GM06990 (cell line): ENCODE measurements at regions not wholly inside any gene's neighbourhood (a gene's known extent, or its start where the extent isn't known, plus 50 kb on each side); places are given as distances from the start of the nearest gene placed in this dataset.

Source experiments
- DNase-seq: peaks from one replicate; pipeline ENCODE4 v3.0.0-alpha.2; 2011; ENCODE audit not compliant: insufficient read length; ENCODE audit errors: extremely low read depth
- H3K27me3 ChIP-seq: replicated peaks from 2 replicates; pipeline ENCODE4 v1.6.0; 2011; ENCODE audit warnings: low read length; ENCODE audit not compliant: control insufficient read depth, insufficient read depth
- H3K36me3 ChIP-seq: 2 replicates; pipeline ENCODE4 v1.5.1; 2011; ENCODE audit warnings: low read length; ENCODE audit not compliant: control insufficient read depth, insufficient read depth
- H3K4me3 ChIP-seq: replicated peaks from 2 replicates; pipeline ENCODE4 v1.5.1; 2011; ENCODE audit warnings: low read depth, mild to moderate bottlenecking, control low read depth, low read length
- TF ChIP-seq, protein P1 (sequence below): IDR thresholded peaks from 2 replicates; pipeline ENCODE4 v1.5.1; 2011; ENCODE audit warnings: low read length, control low read depth, mild to moderate bottlenecking, inconsistent platforms; ENCODE audit not compliant: insufficient read depth, poor library complexity, severe bottlenecking

DNA sequence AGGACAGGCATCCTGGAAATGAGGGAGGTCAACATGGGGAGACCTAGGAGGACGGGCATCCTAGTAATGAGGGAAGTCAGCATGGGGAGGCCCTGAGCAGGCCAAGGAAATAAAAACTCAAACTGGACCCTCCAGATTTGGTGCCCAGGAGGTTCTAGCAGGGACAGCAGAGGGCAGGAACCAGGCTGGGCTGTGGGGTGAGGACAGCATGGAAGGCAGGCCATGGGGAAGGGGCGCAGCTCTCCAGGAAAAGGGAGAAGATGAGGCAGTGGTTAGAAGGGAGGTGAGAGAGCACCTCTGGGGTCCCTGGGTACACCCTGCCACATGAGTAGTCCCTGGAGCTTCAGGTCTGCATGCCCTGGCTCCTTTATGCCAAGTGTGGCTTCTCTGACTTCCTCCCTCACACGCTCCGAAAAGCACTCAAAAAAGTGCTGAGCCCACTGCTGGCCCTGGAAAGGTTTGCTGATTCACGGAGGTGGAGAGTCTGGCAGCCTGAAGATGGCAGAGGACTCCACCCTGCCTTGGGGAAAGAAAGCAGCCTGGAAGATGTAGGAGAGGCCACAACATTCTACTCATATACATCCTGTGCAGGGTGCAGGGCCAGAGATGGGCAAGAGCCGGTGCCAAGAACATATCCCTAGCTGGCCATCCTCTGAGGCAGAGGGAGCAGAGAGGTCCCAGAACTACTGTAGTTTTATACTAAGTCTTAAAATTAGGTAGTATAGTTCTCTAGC, 154.9 kb downstream of the MRPL14 start:
- no peak overlapping the region for H3K4me3 ChIP-seq
- DNase-seq = no peak
- 0 out of 2 replicates have a peak, but pooled peaks cover 1% of the 10 kb centered on the region for H3K27me3 ChIP-seq
- TF ChIP-seq, protein P1, sequence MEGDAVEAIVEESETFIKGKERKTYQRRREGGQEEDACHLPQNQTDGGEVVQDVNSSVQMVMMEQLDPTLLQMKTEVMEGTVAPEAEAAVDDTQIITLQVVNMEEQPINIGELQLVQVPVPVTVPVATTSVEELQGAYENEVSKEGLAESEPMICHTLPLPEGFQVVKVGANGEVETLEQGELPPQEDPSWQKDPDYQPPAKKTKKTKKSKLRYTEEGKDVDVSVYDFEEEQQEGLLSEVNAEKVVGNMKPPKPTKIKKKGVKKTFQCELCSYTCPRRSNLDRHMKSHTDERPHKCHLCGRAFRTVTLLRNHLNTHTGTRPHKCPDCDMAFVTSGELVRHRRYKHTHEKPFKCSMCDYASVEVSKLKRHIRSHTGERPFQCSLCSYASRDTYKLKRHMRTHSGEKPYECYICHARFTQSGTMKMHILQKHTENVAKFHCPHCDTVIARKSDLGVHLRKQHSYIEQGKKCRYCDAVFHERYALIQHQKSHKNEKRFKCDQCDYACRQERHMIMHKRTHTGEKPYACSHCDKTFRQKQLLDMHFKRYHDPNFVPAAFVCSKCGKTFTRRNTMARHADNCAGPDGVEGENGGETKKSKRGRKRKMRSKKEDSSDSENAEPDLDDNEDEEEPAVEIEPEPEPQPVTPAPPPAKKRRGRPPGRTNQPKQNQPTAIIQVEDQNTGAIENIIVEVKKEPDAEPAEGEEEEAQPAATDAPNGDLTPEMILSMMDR = no peak
- H3K36me3 ChIP-seq = no peaks in the 10 kb centered on the region

DNA sequence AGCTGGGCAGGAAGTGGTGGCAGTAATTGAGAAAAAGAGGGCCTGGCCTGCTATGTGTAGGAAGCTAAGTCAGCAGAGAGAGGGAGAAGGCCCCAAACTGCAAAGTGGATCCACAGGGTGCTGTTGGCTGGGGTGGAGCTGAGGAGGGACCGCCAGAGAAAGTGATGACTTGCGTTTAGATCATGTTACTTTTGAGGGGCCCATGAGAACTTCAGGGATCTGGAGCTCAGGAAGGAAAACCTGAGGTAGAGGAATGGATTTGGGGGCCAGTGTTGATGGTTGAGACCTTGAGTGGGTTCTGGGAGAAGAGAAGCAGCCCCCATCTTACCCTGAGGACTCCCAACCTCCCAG, 155.5 kb downstream of the MRPL14 start:
- Histone ChIP-seq H3K36me3 (no peaks in the 10 kb centered on the region), H3K4me3 (no peak overlapping the region), H3K27me3 (0 out of 2 replicates have a peak, but pooled peaks cover 1% of the 10 kb centered on the region)
- no peak for DNase-seq
- TF ChIP-seq, protein P1 = no peak

DNA sequence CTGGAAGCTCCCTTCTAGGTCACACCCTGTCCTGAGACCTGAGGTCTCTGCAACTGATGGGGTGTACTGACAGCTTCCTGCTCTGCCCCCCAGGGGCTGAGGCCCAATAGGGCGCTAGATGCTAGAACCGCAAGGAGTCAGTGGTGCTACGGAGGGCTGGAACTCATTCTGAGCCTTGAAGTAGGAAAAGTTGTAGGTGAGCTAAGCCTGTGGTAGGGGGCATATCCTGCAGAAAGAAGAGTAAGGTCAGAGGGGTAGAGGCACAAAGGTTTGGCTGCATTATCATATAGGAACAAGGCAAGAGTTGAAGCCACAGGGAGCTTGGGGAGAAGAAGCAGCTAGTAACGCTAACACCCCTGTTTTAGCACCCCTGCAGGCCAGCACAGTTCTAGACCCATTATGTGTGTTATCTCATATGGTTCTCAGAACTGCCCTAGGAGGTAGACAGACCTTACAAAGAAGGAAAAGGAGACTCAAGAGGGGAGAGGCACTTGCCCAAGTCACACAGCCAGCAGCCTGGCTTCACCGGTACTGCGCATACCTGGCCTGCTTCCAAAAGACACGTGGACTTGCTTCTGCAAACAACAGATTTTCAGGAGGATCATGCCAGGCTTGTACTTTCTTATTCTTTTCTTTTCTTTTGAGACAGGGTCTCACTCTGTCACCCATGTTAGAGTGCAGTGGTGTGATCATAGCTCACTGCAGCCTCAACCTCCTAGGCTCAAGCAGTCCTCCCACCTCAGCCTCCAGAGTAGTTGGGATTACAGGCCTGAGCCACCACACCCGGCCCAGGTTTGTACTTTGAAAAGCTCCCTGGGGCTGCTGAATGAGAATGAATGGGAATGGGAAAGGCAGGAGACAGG, 156.1 kb downstream of the MRPL14 start:
- Histone ChIP-seq H3K36me3 (no peaks in the 10 kb centered on the region), H3K4me3 (no peak overlapping the region), H3K27me3 (0 out of 2 replicates have a peak, but pooled peaks cover 1% of the 10 kb centered on the region)
- DNase-seq = no peak
- TF ChIP-seq, protein P1 = no peak

DNA sequence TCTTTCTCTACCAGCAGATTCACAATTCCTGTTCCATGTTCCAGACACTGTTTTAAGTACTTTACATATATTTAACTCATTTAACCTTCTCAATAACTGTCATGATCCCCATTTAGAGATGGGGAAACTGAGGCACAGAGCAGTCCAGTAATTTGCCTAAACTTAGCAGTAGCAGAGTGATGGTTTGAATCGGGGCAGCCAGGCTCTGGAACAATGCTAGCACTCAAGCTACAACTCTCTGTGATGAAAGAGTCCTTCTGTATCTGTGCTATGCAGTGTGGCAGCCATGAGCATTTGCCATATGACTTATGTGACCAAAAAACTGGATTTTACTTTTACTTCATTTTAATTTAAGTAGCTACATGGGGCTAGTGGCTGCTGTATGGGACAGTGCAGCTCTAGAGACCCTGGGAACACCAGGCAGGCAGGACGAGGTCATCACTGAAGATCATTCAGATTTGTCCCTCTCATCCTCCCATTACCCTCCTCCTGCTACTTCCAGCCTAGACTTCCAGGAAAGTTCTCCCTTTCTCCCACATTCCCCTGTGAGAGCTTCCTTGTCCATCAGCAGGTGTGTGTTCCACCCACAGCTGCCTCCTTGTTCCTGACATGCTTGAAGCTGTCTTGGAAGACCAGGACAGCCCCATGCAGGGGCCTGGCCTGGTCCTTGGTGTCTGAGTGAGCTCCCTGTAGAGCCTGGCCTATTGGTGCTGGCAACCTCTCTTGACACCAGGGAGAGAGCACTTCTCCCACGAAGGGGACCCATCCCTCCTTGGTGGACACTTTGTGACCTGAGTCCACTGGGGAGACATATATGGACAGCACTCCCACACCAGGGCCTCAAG, 157.0 kb downstream of the MRPL14 start:
- Histone ChIP-seq H3K36me3 (no peaks in the 10 kb centered on the region), H3K27me3 (0 out of 2 replicates have a peak, but pooled peaks cover 1% of the 10 kb centered on the region), H3K4me3 (no peak overlapping the region)
- TF ChIP-seq, protein P1 = no peak
- DNase-seq = no peak

DNA sequence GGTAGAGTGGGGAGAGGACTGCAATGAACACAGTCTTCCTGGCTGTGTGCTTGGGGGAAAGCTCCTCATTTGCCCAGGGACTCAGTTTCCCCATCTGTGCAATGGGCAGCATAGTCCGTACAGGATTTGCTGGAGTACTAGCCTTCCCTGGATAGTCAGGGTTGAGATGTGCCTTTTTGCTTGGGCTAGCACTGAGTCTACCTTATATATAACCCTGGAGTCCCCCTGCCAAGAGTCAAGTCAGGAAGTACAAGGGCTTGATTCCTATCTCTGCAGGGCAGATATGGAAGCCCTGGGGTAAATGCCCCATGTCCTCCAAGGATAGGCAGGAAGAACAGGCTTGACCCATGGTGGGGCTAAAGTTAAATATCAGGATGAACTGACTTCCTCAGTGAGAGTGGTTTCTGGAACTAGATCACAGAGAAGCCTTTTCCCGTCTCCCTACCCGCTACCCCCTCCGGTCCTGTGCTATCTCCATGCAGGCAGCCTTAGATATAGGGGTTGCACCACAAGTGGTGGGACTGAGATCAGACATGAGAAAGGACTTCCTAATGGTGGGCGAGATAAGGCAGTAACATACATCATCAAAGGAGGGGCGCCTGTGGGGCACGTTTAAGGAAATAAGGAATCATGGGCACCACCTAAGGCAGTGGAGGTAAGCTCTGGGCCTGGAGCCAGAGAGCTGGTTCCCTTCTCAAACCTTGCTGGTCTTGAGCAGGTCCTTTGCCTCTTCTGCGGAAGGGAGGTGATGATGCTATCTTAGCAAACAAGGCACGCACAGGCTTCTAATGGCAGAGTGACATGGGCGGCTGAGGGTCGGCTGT, 157.9 kb downstream of the MRPL14 start:
- Histone ChIP-seq H3K36me3 (no peaks in the 10 kb centered on the region), H3K27me3 (0 out of 2 replicates have a peak, but pooled peaks cover 1% of the 10 kb centered on the region), H3K4me3 (no peak overlapping the region)
- TF ChIP-seq, protein P1 = no peak
- no peak for DNase-seq
